Fibroblast of skin of left quadriceps (primary cell): ENCODE measurements at regions not wholly inside any gene's neighbourhood (a gene's known extent, or its start where the extent isn't known, plus 50 kb on each side); places are given as distances from the start of the nearest gene placed in this dataset.
A peak's percentile ranks its signal among the peaks of the same experiment; 100 is the strongest.
"Not testable (repeated sequence)": the region's sequence is repeated elsewhere in the genome, so short reads cannot be mapped to it uniquely, and the experiment has no call there.

Experiments used
- DNase-seq, 2 experiments: peaks; one replicate each; pipeline ENCODE4 v3.0.0-alpha.2; 2013; ENCODE audit warnings: low read depth in 2 of 2

- no peak for DNase-seq
Observed at GRCh38 chr10:53650794-53651193, 878.2 kb upstream of the MBL2 start.

GRCh38 chr10:53647221-53647620, 874.6 kb upstream of the MBL2 start:
- not testable (repeated sequence) for DNase-seq

- no peak for DNase-seq
Observed at GRCh38 chr10:53646525-53646924, 873.9 kb upstream of the MBL2 start.

- no peak for DNase-seq
Observed at GRCh38 chr10:53645951-53646350, 873.4 kb upstream of the MBL2 start.

- DNase-seq: no peak
Observed at GRCh38 chr10:53638006-53638405, 865.4 kb upstream of the MBL2 start.

GRCh38 chr10:53624722-53625121, 852.1 kb upstream of the MBL2 start:
- no peak for DNase-seq

GRCh38 chr10:53622201-53622600, 849.6 kb upstream of the MBL2 start:
- no peak for DNase-seq

- DNase-seq: no peak
Observed at GRCh38 chr10:53619671-53620070, 847.1 kb upstream of the MBL2 start.

GRCh38 chr10:53607691-53608090, 835.1 kb upstream of the MBL2 start:
- no peak for DNase-seq

GRCh38 chr10:53606981-53607380, 834.4 kb upstream of the MBL2 start:
- DNase-seq: no peak

- peak; percentile 3 to 9 for DNase-seq
Observed at GRCh38 chr10:53601260-53601875, 828.8 kb upstream of the MBL2 start.

GRCh38 chr10:53598914-53599313, 826.3 kb upstream of the MBL2 start:
- DNase-seq: no peak

GRCh38 chr10:53597835-53598251, 825.3 kb upstream of the MBL2 start:
- DNase-seq: no peak

GRCh38 chr10:53580465-53580864, 807.9 kb upstream of the MBL2 start:
- DNase-seq: no peak

- DNase-seq: no peak
Observed at GRCh38 chr10:53579773-53580172, 807.2 kb upstream of the MBL2 start.

GRCh38 chr10:53574024-53574423, 801.4 kb upstream of the MBL2 start:
- DNase-seq: no peak

GRCh38 chr10:53573498-53573897, 800.9 kb upstream of the MBL2 start:
- no peak for DNase-seq

GRCh38 chr10:53572799-53573198, 800.2 kb upstream of the MBL2 start:
- DNase-seq: no peak

- no peak for DNase-seq
Observed at GRCh38 chr10:53570221-53570620, 797.6 kb upstream of the MBL2 start.

- no peak for DNase-seq
Observed at GRCh38 chr10:53569455-53569854, 796.9 kb upstream of the MBL2 start.

GRCh38 chr10:53548664-53549063, 776.1 kb upstream of the MBL2 start:
- no peak for DNase-seq

GRCh38 chr10:53547364-53547763, 774.8 kb upstream of the MBL2 start:
- DNase-seq: no peak

- no peak for DNase-seq
Observed at GRCh38 chr10:53543410-53543809, 770.8 kb upstream of the MBL2 start.

GRCh38 chr10:53537508-53537907, 764.9 kb upstream of the MBL2 start:
- no peak for DNase-seq
